Activated T-helper 17 cell treated with anti-CD3 and anti-CD28 coated beads, Interleukin-2, amount 50 U/mL, for 72 hours (primary cell): ENCODE measurements at regions not wholly inside any gene's neighbourhood (a gene's known extent, or its start where the extent isn't known, plus 50 kb on each side); places are given as distances from the start of the nearest gene placed in this dataset.

Experiments used
- ATAC-seq: fragments of 150-1000 bp; cut with Tn5 transposase; replicated peaks from 2 replicates; pipeline ENCODE4 v1.10.0; 2021; ENCODE audit warnings: mild to moderate bottlenecking, moderate library complexity
- H3K27ac Mint-ChIP-seq: one replicate; pipeline ENCODE4 v1.8.0; 2022; ENCODE audit warnings: mixed read lengths
- H3K27me3 Mint-ChIP-seq: one replicate; pipeline ENCODE4 v1.8.0; 2022; ENCODE audit warnings: mixed read lengths
- H3K36me3 Mint-ChIP-seq: one replicate; pipeline ENCODE4 v1.8.0; 2022; ENCODE audit warnings: low read depth, mild to moderate bottlenecking, mixed read lengths
- H3K4me1 Mint-ChIP-seq: one replicate; pipeline ENCODE4 v1.8.0; 2022; ENCODE audit warnings: mixed read lengths
- H3K4me3 Mint-ChIP-seq: one replicate; pipeline ENCODE4 v1.8.0; 2022; ENCODE audit warnings: mild to moderate bottlenecking, mixed read lengths
- H3K9me3 Mint-ChIP-seq: one replicate; pipeline ENCODE4 v1.8.0; 2022; ENCODE audit warnings: mixed read lengths

- Mint-ChIP-seq H3K27ac (no peak overlapping the region), H3K27me3 (peaks cover 8% of the 10 kb centered on the region), H3K36me3 (no peaks in the 10 kb centered on the region), H3K4me1 (no peaks in the 10 kb centered on the region), H3K9me3 (no peaks in the 10 kb centered on the region), H3K4me3 (no peak overlapping the region)
- ATAC-seq = no peak
These were observed 92.0 kb downstream of the EMP1 start for GRCh38 chr12:13288501-13288900.

- Mint-ChIP-seq H3K36me3 (no peaks in the 10 kb centered on the region), H3K27me3 (peaks cover 15% of the 10 kb centered on the region), H3K4me1 (no peaks in the 10 kb centered on the region), H3K9me3 (no peaks in the 10 kb centered on the region), H3K27ac (no peak overlapping the region), H3K4me3 (no peak overlapping the region)
- ATAC-seq = no peak
These were observed 87.3 kb downstream of the EMP1 start for GRCh38 chr12:13283867-13284266.

DNA sequence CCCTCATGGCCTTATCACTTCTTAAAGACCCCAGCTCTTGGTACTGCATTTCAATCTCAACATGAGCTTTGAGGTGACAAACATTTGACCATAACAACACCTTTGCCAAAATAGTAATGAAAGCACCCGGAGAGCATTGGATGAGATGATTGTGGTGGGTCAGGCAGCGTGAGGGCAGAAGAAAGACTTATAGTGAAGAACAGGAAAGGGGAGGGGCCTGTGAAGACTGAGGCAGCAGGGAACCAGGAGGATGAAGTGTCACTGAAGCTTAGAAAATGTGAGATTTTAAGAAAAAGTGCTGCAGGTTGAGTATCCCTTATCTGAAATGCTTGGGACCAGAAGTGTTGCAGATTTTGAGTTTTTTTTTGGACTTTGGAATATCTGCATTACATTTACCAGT is 86.3 kb downstream of the EMP1 start:
- Mint-ChIP-seq H3K4me1 (no peaks in the 10 kb centered on the region), H3K36me3 (no peaks in the 10 kb centered on the region), H3K9me3 (no peaks in the 10 kb centered on the region), H3K27ac (no peak overlapping the region), H3K4me3 (no peak overlapping the region), H3K27me3 (peaks cover 14% of the 10 kb centered on the region)
- no peak for ATAC-seq

- Mint-ChIP-seq H3K4me1 (no peaks in the 10 kb centered on the region), H3K27me3 (peaks cover 37% of the 10 kb centered on the region), H3K4me3 (no peak overlapping the region), H3K27ac (no peak overlapping the region), H3K36me3 (no peaks in the 10 kb centered on the region), H3K9me3 (no peaks in the 10 kb centered on the region)
- ATAC-seq = peak; percentile 77
These were observed 81.8 kb downstream of the EMP1 start for GRCh38 chr12:13278249-13278787.

DNA sequence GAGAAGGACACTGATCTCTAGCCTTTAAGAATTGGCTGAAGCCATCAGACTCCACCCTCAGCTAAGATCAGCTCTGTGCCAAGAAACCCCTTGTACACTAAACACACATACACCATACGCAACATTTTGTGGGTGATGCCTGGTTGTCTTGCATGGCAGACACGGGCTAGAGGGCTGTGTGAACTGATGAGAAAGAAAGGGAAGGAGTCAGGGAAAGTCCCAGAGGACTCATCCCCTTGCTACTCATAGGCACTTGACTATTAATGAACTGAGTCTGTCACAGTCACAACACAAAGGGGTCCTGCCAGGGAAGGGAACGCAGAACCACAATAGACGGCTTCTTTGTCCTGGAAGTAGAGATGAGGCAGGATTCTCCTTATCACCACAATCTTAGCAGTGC is 80.8 kb downstream of the EMP1 start:
- H3K9me3 Mint-ChIP-seq = no peaks in the 10 kb centered on the region
- no peaks in the 10 kb centered on the region for H3K4me1 Mint-ChIP-seq
- no peak overlapping the region for H3K27ac Mint-ChIP-seq
- peak; percentile 35 for ATAC-seq
- no peak overlapping the region for H3K4me3 Mint-ChIP-seq
- peaks cover 38% of the 10 kb centered on the region for H3K27me3 Mint-ChIP-seq
- H3K36me3 Mint-ChIP-seq = no peaks in the 10 kb centered on the region

GRCh38 chr12:13275241-13276085 is 78.9 kb downstream of the EMP1 start:
- no peak for ATAC-seq
- Mint-ChIP-seq H3K9me3 (no peaks in the 10 kb centered on the region), H3K27ac (no peak overlapping the region), H3K4me1 (no peaks in the 10 kb centered on the region), H3K27me3 (peaks cover 48% of the 10 kb centered on the region), H3K36me3 (no peaks in the 10 kb centered on the region), H3K4me3 (no peak overlapping the region)

GRCh38 chr12:13273850-13274249 is 77.3 kb downstream of the EMP1 start:
- no peak overlapping the region for H3K27ac Mint-ChIP-seq
- H3K27me3 Mint-ChIP-seq = peaks cover 43% of the 10 kb centered on the region
- H3K9me3 Mint-ChIP-seq = no peaks in the 10 kb centered on the region
- H3K4me3 Mint-ChIP-seq = no peak overlapping the region
- H3K4me1 Mint-ChIP-seq = no peaks in the 10 kb centered on the region
- H3K36me3 Mint-ChIP-seq = no peaks in the 10 kb centered on the region
- ATAC-seq = no peak

DNA sequence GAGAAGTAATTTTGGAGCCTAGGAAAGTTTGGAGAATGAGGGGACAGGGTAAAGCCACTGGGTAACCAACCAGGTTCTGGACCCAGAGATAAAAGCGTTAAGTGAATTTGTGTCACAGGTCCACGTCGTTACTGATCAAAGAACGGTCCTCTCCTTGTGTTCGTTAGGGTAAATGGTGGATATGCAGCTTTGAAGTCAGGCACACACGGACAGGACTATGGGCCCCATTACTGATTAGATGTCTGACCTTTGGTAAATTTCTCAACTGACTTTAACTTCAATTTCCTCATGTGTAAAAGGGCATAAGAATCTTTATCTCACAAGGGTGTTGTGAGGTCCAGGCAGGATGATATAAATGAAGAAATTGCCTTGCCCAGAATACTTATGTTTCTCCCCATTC is 76.6 kb downstream of the EMP1 start:
- Mint-ChIP-seq H3K27me3 (peaks cover 41% of the 10 kb centered on the region), H3K4me1 (no peaks in the 10 kb centered on the region), H3K36me3 (no peaks in the 10 kb centered on the region), H3K27ac (no peak overlapping the region), H3K4me3 (no peak overlapping the region), H3K9me3 (no peaks in the 10 kb centered on the region)
- ATAC-seq = no peak

GRCh38 chr12:13270817-13271216 is 74.3 kb downstream of the EMP1 start:
- H3K27ac Mint-ChIP-seq = no peak overlapping the region

More at GRCh38 chr12:13270817-13271216, 74.3 kb downstream of the EMP1 start:
- Mint-ChIP-seq H3K36me3 (no peaks in the 10 kb centered on the region), H3K4me1 (no peaks in the 10 kb centered on the region), H3K9me3 (no peaks in the 10 kb centered on the region), H3K4me3 (no peak overlapping the region), H3K27me3 (peaks cover 30% of the 10 kb centered on the region)
- ATAC-seq = no peak
